K562 (cell line): ENCODE measurements at regions not wholly inside any gene's neighbourhood (a gene's known extent, or its start where the extent isn't known, plus 50 kb on each side); places are given as distances from the start of the nearest gene placed in this dataset.

ENCODE experiments used
- ATF1 ChIP-seq, 2 experiments: fragments of 450-650 bp in 1 of 2; IDR thresholded peaks; 2 replicates each; pipeline ENCODE4 v1.6.1; 2016; ENCODE audit warnings: missing compliant biosample characterization in 1 of 2, missing genetic modification characterization in 1 of 2
- CREB3 ChIP-seq: fragments of 450-650 bp; conservative IDR thresholded peaks from 2 replicates; pipeline ENCODE4 v1.6.1; 2016; ENCODE audit warnings: missing genetic modification characterization, low read depth, mild to moderate bottlenecking, missing compliant biosample characterization, moderate library complexity
- EP300 ChIP-seq: IDR thresholded peaks from 2 replicates; pipeline ENCODE4 v1.6.1; 2012; ENCODE audit warnings: low read length, improper control_type of control experiment
- ETS2 ChIP-seq: IDR thresholded peaks from 2 replicates; pipeline ENCODE4 v1.6.1; 2016; ENCODE audit warnings: borderline replicate concordance, missing genetic modification characterization, mild to moderate bottlenecking, moderate library complexity, missing compliant biosample characterization; ENCODE audit not compliant: poor library complexity, severe bottlenecking
- GABPA ChIP-seq: fragments of 200-800 bp; sonication (Bioruptor generic); conservative IDR thresholded peaks from 2 replicates; pipeline ENCODE4 v1.6.1; 2016; ENCODE audit warnings: low read depth, missing genetic modification characterization, missing compliant biosample characterization
- NONO ChIP-seq, 2 experiments: fragments of 200-400 bp in 1 of 2; fragments of 450-650 bp in 1 of 2; formaldehyde crosslinking in 1 of 2; IDR thresholded peaks; 2 replicates each; pipeline ENCODE4 v1.6.1; 2017; ENCODE audit warnings: low read depth in 2 of 2, mild to moderate bottlenecking in 2 of 2, moderate library complexity in 2 of 2, low read length in 1 of 2
- POLR2AphosphoS2 ChIP-seq: IDR thresholded peaks from 2 replicates; pipeline ENCODE4 v1.6.1; 2012; ENCODE audit warnings: low read length, improper control_type of control experiment
- STAT5A ChIP-seq: IDR thresholded peaks from 2 replicates; pipeline ENCODE4 v1.6.1; 2012; ENCODE audit warnings: low read length, inconsistent platforms, borderline replicate concordance
- STAT6 ChIP-seq: sonication (generic); formaldehyde crosslinking; IDR thresholded peaks from 2 replicates; pipeline ENCODE4 v1.8.1; 2023; ENCODE audit warnings: mild to moderate bottlenecking, missing genetic modification reagents
- ZKSCAN1 ChIP-seq: fragments of 150-350 bp; IDR thresholded peaks from 2 replicates; pipeline ENCODE4 v1.6.1; 2016; ENCODE audit warnings: low read depth, low read length

GRCh38 chr18:38751898-38752297, 1186.3 kb upstream of the CELF4 start:
- no peak for TF ChIP-seq EP300
- no peak for TF ChIP-seq ZKSCAN1
- TF ChIP-seq GABPA (tag) = no peak
- no peak for TF ChIP-seq ATF1 (CRISPR knock-in tag; IDR thresholded peaks at IDR 0.05)
- no peak for TF ChIP-seq ATF1 (tag; IDR thresholded peaks at IDR 0.05)
- TF ChIP-seq STAT6 (CRISPR knock-in tag) = no peak
- TF ChIP-seq ETS2 (tag) = no peak
- TF ChIP-seq CREB3 (tag) = no peak
- TF ChIP-seq NONO (IDR thresholded peaks at IDR 0.05; ENCODE audit: low read depth in 2 of 2, low read length in 1 of 2) = no peak
- TF ChIP-seq STAT5A = no peak
- TF ChIP-seq POLR2AphosphoS2 = no peak
